ENCODE measurements at regions not wholly inside any gene's neighbourhood (a gene's known extent, or its start where the extent isn't known, plus 50 kb on each side); places are given as distances from the start of the nearest gene placed in this dataset.

- TF ChIP-seq ZNF462 (CRISPR knock-in tag; IDR thresholded peaks at IDR 0.05) (no peak), JUNB (IDR thresholded peaks at IDR 0.05; ENCODE audit: unreplicated experiment) (no peak)
Observed at GRCh38 chr10:108783897-108784296, 1139.4 kb downstream of the XPNPEP1 start (continued).

- Histone ChIP-seq H3K36me3 (ENCODE audit: insufficient read depth) (0 out of 2 replicates have a peak, but pooled peaks cover 3% of the 10 kb centered on the region), H3F3A (replicated peaks; ENCODE audit: low read depth) (no peaks in the 10 kb centered on the region), H3K4me3 (no peak overlapping the region), H4K20me1 (replicated peaks; ENCODE audit: insufficient read depth) (no peaks in the 10 kb centered on the region), H3K79me2 (replicated peaks; ENCODE audit: insufficient read depth) (no peaks in the 10 kb centered on the region), H2AFZ (no peak overlapping the region), H3K4me1 (ENCODE audit: insufficient read depth) (no peaks in the 10 kb centered on the region), H3K27me3 (ENCODE audit: insufficient read depth) (no peaks in the 10 kb centered on the region), H3K9me2 (ENCODE audit: insufficient read depth) (peaks cover 9% of the 10 kb centered on the region), H3K27ac (ENCODE audit: low read depth) (no peak overlapping the region), H3K4me2 (no peak overlapping the region)
- H3K4me3 Mint-ChIP-seq, result no peak overlapping the region
- no peak for DNase-seq (ENCODE audit: low spot score)
- H3K27ac Mint-ChIP-seq, result no peak overlapping the region
- H3K4me1 Mint-ChIP-seq, result no peaks in the 10 kb centered on the region
- no peak for ATAC-seq
- peaks cover 4% of the 10 kb centered on the region for H3K27me3 Mint-ChIP-seq (ENCODE audit: insufficient read depth, low read depth, poor library complexity)
- H3K36me3 Mint-ChIP-seq (ENCODE audit: low read depth), result peaks cover 35% of the 10 kb centered on the region
- TF ChIP-seq CTCF (conservative IDR thresholded peaks at IDR 0.05; ENCODE audit: low read depth in 2 of 2), result no peak
- TF ChIP-seq EZH2phosphoT487 (IDR thresholded peaks at IDR 0.05; ENCODE audit: unreplicated experiment), result no peak
- TF ChIP-seq ZNF331 (CRISPR knock-in tag; IDR thresholded peaks at IDR 0.05; ENCODE audit: low read depth), result no peak
- TF ChIP-seq ZNF462 (CRISPR knock-in tag; IDR thresholded peaks at IDR 0.05), result no peak
- no peak for TF ChIP-seq ETS1 (IDR thresholded peaks at IDR 0.05)
- TF ChIP-seq POLR2AphosphoS5 (IDR thresholded peaks at IDR 0.05; ENCODE audit: low read depth), result no peak
- peaks cover 40% of the 10 kb centered on the region for H3K9me3 Mint-ChIP-seq
Observed at GRCh38 chr10:108782411-108782810, 1140.9 kb downstream of the XPNPEP1 start.

Measured in GM23338 (cell line).